SJSA1 (cell line): ENCODE measurements at regions not wholly inside any gene's neighbourhood (a gene's known extent, or its start where the extent isn't known, plus 50 kb on each side); places are given as distances from the start of the nearest gene placed in this dataset.

Source experiments
- DNase-seq, 2 experiments: peaks; one replicate each; pipeline ENCODE4 v3.0.0-alpha.2; 2015 to 2020; ENCODE audit warnings: low spot score in 2 of 2, low read depth in 1 of 2
- H3K27ac ChIP-seq: fragments of 250-450 bp; sonication (Bioruptor Pico); 2 replicates; pipeline ENCODE4 v1.5.1; 2020; ENCODE audit warnings: mild to moderate bottlenecking, moderate library complexity
- H3K27me3 ChIP-seq: fragments of 250-450 bp; sonication (Bioruptor Pico); replicated peaks from 2 replicates; pipeline ENCODE4 v1.5.1; 2020; ENCODE audit warnings: mild to moderate bottlenecking, moderate library complexity
- H3K36me3 ChIP-seq: fragments of 250-450 bp; sonication (Bioruptor Pico); 2 replicates; pipeline ENCODE4 v1.5.1; 2020; ENCODE audit warnings: mild to moderate bottlenecking
- H3K4me1 ChIP-seq: fragments of 250-450 bp; sonication (Bioruptor Pico); replicated peaks from 2 replicates; pipeline ENCODE4 v1.6.1; 2021; ENCODE audit warnings: mild to moderate bottlenecking
- H3K4me3 ChIP-seq: fragments of 250-450 bp; sonication (Bioruptor Pico); 2 replicates; pipeline ENCODE4 v1.5.1; 2020; ENCODE audit warnings: mild to moderate bottlenecking
- H3K9me3 ChIP-seq: fragments of 250-450 bp; sonication (Bioruptor Pico); replicated peaks from 2 replicates; pipeline ENCODE4 v1.5.1; 2020; ENCODE audit warnings: mild to moderate bottlenecking

- Histone ChIP-seq H3K9me3 (no peaks in the 10 kb centered on the region), H3K27me3 (no peaks in the 10 kb centered on the region), H3K4me3 (no peak overlapping the region), H3K4me1 (no peaks in the 10 kb centered on the region), H3K36me3 (no peaks in the 10 kb centered on the region), H3K27ac (no peak overlapping the region)
- DNase-seq = no peak
Observed at GRCh38 chr2:58686776-58687175, 445.7 kb upstream of the FANCL start.

DNA sequence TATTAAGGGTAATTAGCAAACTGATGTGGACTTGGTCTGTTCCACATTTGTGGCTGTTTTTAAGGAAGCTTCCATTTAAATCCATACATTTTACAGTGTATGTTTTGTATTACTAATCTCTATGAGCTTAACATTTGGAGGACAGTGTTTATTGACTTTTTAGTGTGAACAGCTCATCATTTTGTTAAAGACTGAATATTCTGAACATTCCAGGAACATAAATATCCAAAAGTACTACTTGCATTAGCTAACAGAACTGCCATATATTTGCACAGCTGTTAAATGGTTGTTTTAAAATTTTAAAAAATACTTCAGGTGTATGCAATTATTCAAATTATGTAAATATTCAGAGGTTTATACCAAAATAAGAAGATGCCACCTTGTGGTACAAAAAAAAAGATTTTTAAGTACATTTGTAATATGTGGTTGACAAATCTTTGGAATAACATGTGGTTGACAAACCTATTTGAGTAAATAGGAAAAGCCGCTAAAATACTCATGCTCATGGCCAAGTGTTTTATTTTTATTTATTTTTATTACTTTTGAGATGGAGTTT, 439.7 kb upstream of the FANCL start:
- Histone ChIP-seq H3K27ac (no peak overlapping the region), H3K4me1 (no peaks in the 10 kb centered on the region), H3K36me3 (no peaks in the 10 kb centered on the region), H3K9me3 (no peaks in the 10 kb centered on the region), H3K4me3 (no peak overlapping the region), H3K27me3 (no peaks in the 10 kb centered on the region)
- DNase-seq = no peak

DNA sequence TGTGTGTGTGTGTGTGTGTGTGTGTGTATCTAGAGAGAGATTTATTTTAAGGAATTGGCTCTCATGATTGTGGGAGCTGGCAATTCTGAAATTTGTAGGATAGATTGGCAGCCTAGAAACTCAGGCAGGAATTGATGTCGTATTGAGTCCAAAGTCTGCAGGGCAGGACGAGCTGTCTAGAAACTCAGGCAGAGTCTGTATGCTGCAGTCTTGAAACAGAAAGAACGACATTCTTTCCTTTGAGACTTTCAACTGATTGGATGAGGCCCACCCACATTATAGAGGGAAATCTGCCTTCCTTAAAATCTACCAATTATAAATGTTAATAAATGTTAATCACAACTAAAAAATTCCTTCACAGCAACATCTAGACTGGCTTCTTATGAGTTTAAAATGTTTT, 436.6 kb upstream of the FANCL start:
- H3K9me3 ChIP-seq = no peaks in the 10 kb centered on the region
- no peaks in the 10 kb centered on the region for H3K36me3 ChIP-seq
- no peak for DNase-seq
- H3K4me1 ChIP-seq = no peaks in the 10 kb centered on the region
- no peak overlapping the region for H3K4me3 ChIP-seq
- no peaks in the 10 kb centered on the region for H3K27me3 ChIP-seq
- no peak overlapping the region for H3K27ac ChIP-seq

GRCh38 chr2:58671675-58672074, 430.6 kb upstream of the FANCL start:
- no peak for DNase-seq
- Histone ChIP-seq H3K36me3 (no peaks in the 10 kb centered on the region), H3K4me1 (no peaks in the 10 kb centered on the region), H3K27ac (no peak overlapping the region), H3K9me3 (no peaks in the 10 kb centered on the region), H3K4me3 (no peak overlapping the region), H3K27me3 (no peaks in the 10 kb centered on the region)

- DNase-seq = no peak
- Histone ChIP-seq H3K36me3 (no peaks in the 10 kb centered on the region), H3K27ac (no peak overlapping the region), H3K4me3 (no peak overlapping the region), H3K27me3 (no peaks in the 10 kb centered on the region), H3K9me3 (no peaks in the 10 kb centered on the region), H3K4me1 (no peaks in the 10 kb centered on the region)
Observed at GRCh38 chr2:58669998-58670397, 428.9 kb upstream of the FANCL start.

GRCh38 chr2:58667137-58667774, 426.1 kb upstream of the FANCL start:
- Histone ChIP-seq H3K4me1 (no peaks in the 10 kb centered on the region), H3K27ac (no peak overlapping the region), H3K9me3 (no peaks in the 10 kb centered on the region), H3K4me3 (no peak overlapping the region), H3K27me3 (no peaks in the 10 kb centered on the region), H3K36me3 (no peaks in the 10 kb centered on the region)
- DNase-seq = no peak

GRCh38 chr2:58666323-58666970, 425.3 kb upstream of the FANCL start:
- Histone ChIP-seq H3K4me1 (no peaks in the 10 kb centered on the region), H3K4me3 (no peak overlapping the region), H3K27ac (no peak overlapping the region), H3K9me3 (no peaks in the 10 kb centered on the region), H3K27me3 (no peaks in the 10 kb centered on the region), H3K36me3 (no peaks in the 10 kb centered on the region)
- no peak for DNase-seq

DNA sequence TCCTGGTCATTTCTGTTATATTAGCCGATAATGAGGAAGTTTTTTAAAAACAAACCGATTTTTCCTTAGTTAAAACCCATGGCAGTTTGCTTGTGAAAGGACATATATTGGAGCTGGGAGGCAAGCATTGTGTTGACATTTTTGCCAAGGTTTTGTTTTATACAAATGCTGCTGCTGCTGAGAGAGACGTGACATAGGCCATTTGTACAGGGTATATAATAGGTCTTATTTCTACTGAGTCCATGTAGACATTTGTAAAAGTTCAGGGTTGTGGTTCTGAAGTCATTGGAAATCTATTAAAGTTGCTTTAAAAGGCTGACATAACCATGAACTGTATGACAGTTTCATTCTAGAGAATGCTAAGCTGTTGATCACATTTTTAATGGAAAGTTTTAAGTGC, 424.0 kb upstream of the FANCL start:
- no peak for DNase-seq
- H3K27ac ChIP-seq = no peak overlapping the region

DNA sequence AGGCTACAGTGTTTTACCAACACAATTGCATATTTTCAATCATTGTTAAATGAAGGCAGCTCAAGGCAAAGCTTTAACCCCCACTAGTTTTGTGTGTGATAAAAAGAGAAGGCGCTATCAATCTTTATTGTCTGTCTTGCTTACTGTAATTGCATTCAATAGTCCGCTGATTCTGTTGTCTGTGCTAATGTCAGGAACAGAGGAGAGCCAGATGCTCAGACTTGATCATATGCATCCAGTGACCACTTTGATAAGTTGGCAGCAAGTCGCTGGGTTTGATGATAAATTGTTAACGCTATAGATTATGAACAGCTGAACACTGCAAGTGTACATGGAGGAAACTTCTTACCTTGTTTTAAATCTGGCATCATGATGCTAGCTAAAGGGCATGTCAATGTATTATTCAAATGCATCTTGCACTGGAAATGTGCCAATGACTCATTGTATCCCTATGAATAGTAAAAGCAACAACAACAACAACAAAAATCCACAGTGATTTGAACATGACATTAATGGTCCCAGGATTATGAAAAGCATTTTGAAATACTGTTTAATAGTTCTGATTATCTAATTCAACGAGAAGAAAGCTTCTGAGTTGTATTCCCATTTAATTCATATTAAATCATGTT, 423.5 kb upstream of the FANCL start:
- no peaks in the 10 kb centered on the region for H3K36me3 ChIP-seq
- no peaks in the 10 kb centered on the region for H3K9me3 ChIP-seq
- H3K27ac ChIP-seq = no peak overlapping the region
- H3K4me3 ChIP-seq = no peak overlapping the region
- no peak for DNase-seq
- H3K4me1 ChIP-seq = no peaks in the 10 kb centered on the region
- no peaks in the 10 kb centered on the region for H3K27me3 ChIP-seq

More for the DNA sequence above, 424.0 kb upstream of the FANCL start:
- no peak overlapping the region for H3K4me3 ChIP-seq
- no peaks in the 10 kb centered on the region for H3K36me3 ChIP-seq
- no peaks in the 10 kb centered on the region for H3K9me3 ChIP-seq
- H3K4me1 ChIP-seq = no peaks in the 10 kb centered on the region
- no peaks in the 10 kb centered on the region for H3K27me3 ChIP-seq

DNA sequence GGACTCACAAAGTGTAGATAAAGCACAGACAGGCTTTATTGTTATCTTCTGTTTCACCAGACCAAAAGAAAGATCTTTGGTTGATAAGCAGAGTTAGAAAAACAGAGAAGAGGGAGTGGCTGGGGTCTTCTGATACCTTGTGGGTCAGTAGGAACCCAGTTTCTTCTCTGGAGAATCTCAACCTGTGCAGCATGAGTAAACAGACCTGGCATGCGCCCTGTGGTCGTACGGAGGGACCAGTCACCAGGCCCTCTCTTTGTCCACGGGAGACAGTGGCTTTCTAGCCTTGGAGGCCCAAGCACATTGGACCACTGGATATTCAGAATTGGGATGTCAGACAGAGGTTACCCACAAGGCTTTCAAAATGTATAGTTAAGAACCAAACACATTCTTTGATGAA, 418.9 kb upstream of the FANCL start:
- Histone ChIP-seq H3K27ac (no peak overlapping the region), H3K36me3 (no peaks in the 10 kb centered on the region), H3K9me3 (no peaks in the 10 kb centered on the region), H3K4me1 (no peaks in the 10 kb centered on the region), H3K4me3 (no peak overlapping the region), H3K27me3 (no peaks in the 10 kb centered on the region)
- no peak for DNase-seq

GRCh38 chr2:58655152-58655551, 414.0 kb upstream of the FANCL start:
- Histone ChIP-seq H3K27me3 (peaks cover 7% of the 10 kb centered on the region; the same call in 1 of the 2 replicates), H3K4me3 (no peak overlapping the region), H3K27ac (no peak overlapping the region), H3K9me3 (no peaks in the 10 kb centered on the region), H3K36me3 (no peaks in the 10 kb centered on the region), H3K4me1 (no peaks in the 10 kb centered on the region)
- no peak for DNase-seq

- Histone ChIP-seq H3K4me1 (no peaks in the 10 kb centered on the region), H3K36me3 (no peaks in the 10 kb centered on the region), H3K27me3 (peaks cover 7% of the 10 kb centered on the region; the same call in 1 of the 2 replicates), H3K27ac (no peak overlapping the region), H3K4me3 (no peak overlapping the region), H3K9me3 (no peaks in the 10 kb centered on the region)
- DNase-seq = no peak
Observed at GRCh38 chr2:58651930-58652329, 410.8 kb upstream of the FANCL start.

DNA sequence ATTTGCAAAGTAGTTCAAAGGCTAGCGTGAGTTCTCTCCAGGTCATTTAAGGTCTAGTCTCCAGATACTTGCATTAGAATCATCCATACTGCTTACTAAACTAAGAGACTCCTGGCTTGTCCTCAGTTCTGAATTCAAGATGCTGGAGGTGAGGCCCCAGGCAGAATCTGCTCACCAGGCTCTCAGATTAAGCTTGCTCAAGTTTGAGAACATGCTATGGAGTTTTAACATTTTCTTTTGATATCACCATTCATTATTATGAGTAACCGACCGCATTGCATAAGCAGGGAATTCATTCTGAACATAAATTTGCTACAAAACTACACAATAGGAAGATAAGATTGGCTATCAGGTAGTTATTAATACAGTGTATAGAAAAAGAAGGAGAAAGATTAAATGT, 409.7 kb upstream of the FANCL start:
- Histone ChIP-seq H3K27ac (no peak overlapping the region), H3K36me3 (no peaks in the 10 kb centered on the region), H3K27me3 (peaks cover 7% of the 10 kb centered on the region; the same call in 1 of the 2 replicates), H3K9me3 (no peaks in the 10 kb centered on the region), H3K4me1 (no peaks in the 10 kb centered on the region), H3K4me3 (no peak overlapping the region)
- no peak for DNase-seq

GRCh38 chr2:58649756-58650155, 408.6 kb upstream of the FANCL start:
- no peaks in the 10 kb centered on the region for H3K36me3 ChIP-seq
- DNase-seq = no peak

More at GRCh38 chr2:58649756-58650155, 408.6 kb upstream of the FANCL start:
- peaks cover 7% of the 10 kb centered on the region; the same call in 1 of the 2 replicates for H3K27me3 ChIP-seq
- H3K9me3 ChIP-seq = no peaks in the 10 kb centered on the region
- H3K4me1 ChIP-seq = no peaks in the 10 kb centered on the region
- H3K27ac ChIP-seq = no peak overlapping the region
- no peak overlapping the region for H3K4me3 ChIP-seq
